GM12878 (cell line): ENCODE measurements at regions not wholly inside any gene's neighbourhood (a gene's known extent, or its start where the extent isn't known, plus 50 kb on each side); places are given as distances from the start of the nearest gene placed in this dataset.

Source experiments
- ATF3 ChIP-seq: IDR thresholded peaks from 2 replicates; pipeline ENCODE4 v1.6.1; 2011; ENCODE audit warnings: low read depth, mild to moderate bottlenecking, low read length, moderate library complexity, borderline replicate concordance; ENCODE audit errors: extremely low read depth
- CREM ChIP-seq: IDR thresholded peaks from 2 replicates; pipeline ENCODE4 v1.6.1; 2014; ENCODE audit warnings: antibody characterized with exemption, low read depth
- CTCF ChIP-seq, 3 experiments: IDR thresholded peaks in 2 of 3; conservative IDR thresholded peaks in 1 of 3; 2 replicates each; pipeline ENCODE4 v1.5.1; 2011; ENCODE audit warnings: low read depth in 3 of 3, low read length in 3 of 3, mild to moderate bottlenecking in 3 of 3, control low read depth in 2 of 3, moderate library complexity in 2 of 3, inconsistent platforms in 1 of 3, mixed read lengths in 1 of 3; ENCODE audit not compliant: control insufficient read depth in 2 of 3, insufficient read depth in 1 of 3; ENCODE audit errors: extremely low read depth in 1 of 3
- IRF3 ChIP-seq: fragments of 450-650 bp; IDR thresholded peaks from 2 replicates; pipeline ENCODE4 v1.6.1; 2014; ENCODE audit warnings: mild to moderate bottlenecking
- JUND ChIP-seq: IDR thresholded peaks from 2 replicates; pipeline ENCODE4 v1.6.1; 2012; ENCODE audit warnings: low read depth, mild to moderate bottlenecking, low read length, improper control_type of control experiment, moderate library complexity

GRCh38 chr13:71046360-71047079 is 820.5 kb downstream of the DACH1 start:
- TF ChIP-seq JUND (no peak), CTCF (IDR thresholded peaks at IDR 0.05 in 2 of 3, conservative IDR thresholded peaks at IDR 0.05 in 1 of 3; ENCODE audit: control insufficient read depth in 2 of 3, extremely low read depth in 1 of 3, insufficient read depth in 1 of 3, low read depth in 3 of 3, low read length in 3 of 3) (no peak), IRF3 (no peak), CREM (no peak), ATF3 (no peak)
